Thyroid gland (tissue), 4 donors: ENCODE measurements at regions not wholly inside any gene's neighbourhood (a gene's known extent, or its start where the extent isn't known, plus 50 kb on each side); places are given as distances from the start of the nearest gene placed in this dataset.

Experiments
- DNase-seq, 2 donors: peaks; one replicate each; pipeline ENCODE4 v3.0.0-alpha.2; 2019
- H3K27ac ChIP-seq, 3 donors: fragments of 200-600 bp; sonication (generic); 1 replicate in 2 of 3; 2 replicates in 1 of 3; pipeline ENCODE4 v1.5.1; 2016 to 2019; ENCODE audit warnings: mild to moderate bottlenecking in 1 of 3, moderate library complexity in 1 of 3
- H3K27me3 ChIP-seq: fragments of 200-600 bp; sonication (generic); one replicate; pipeline ENCODE4 v1.5.1; 2019
- H3K36me3 ChIP-seq, 2 donors: fragments of 200-600 bp; sonication (generic); one replicate each; pipeline ENCODE4 v1.5.1; 2016 to 2019
- H3K4me1 ChIP-seq, 2 donors: fragments of 200-600 bp; sonication (generic); one replicate each; pipeline ENCODE4 v1.5.1; 2017 to 2019
- H3K4me3 ChIP-seq, 3 donors: fragments of 200-600 bp; sonication (generic); replicated peaks in 1 of 3; 1 replicate in 2 of 3; 2 replicates in 1 of 3; pipeline ENCODE4 v1.5.1; 2016; ENCODE audit warnings: mild to moderate bottlenecking in 1 of 3
- H3K9me3 ChIP-seq: fragments of 200-600 bp; sonication (generic); one replicate; pipeline ENCODE4 v1.5.1; 2017
- CTCF ChIP-seq, 6 experiments: fragments of 200-600 bp in 3 of 6; fragments of 450-650 bp in 3 of 6; sonication (generic) in 3 of 6; IDR thresholded peaks; one replicate each; pipeline ENCODE4 v1.5.1; 2016 to 2019; ENCODE audit warnings: antibody characterized with exemption in 6 of 6, mild to moderate bottlenecking in 2 of 6, inconsistent platforms in 1 of 6, moderate library complexity in 1 of 6
- POLR2A ChIP-seq, 2 donors: fragments of 450-650 bp; IDR thresholded peaks; one replicate each; pipeline ENCODE4 v1.6.1; 2017; ENCODE audit warnings: antibody characterized with exemption in 2 of 2, mild to moderate bottlenecking in 2 of 2, moderate library complexity in 1 of 2
- WGBS, 2 donors: methylation state at CpG; one replicate each; pipeline ENCODE4 v1.1.5; 2017; 5-methylcytosine and 5-hydroxymethylcytosine counted together
- intact Hi-C: fragments of 100-400 bp; cut with DNase I; formaldehyde crosslinking; loops from one replicate; pipeline ENCODE4 v1.15.1; 2023

GRCh38 chr3:55373423-55373822 is 113.7 kb downstream of the WNT5A start:
- WGBS, 2 donors: 94 to 95% methylated on average over 5 of the region's 5 CpGs
- DNase-seq: no peak
- Histone ChIP-seq H3K4me3 (no peak overlapping the region), H3K36me3 (no peaks in the 10 kb centered on the region), H3K27me3 (no peaks in the 10 kb centered on the region), H3K4me1 (no peaks in the 10 kb centered on the region), H3K27ac (no peak overlapping the region), H3K9me3 (no peaks in the 10 kb centered on the region)
- TF ChIP-seq CTCF (IDR thresholded peaks at IDR 0.05): no peak
- TF ChIP-seq POLR2A (IDR thresholded peaks at IDR 0.05): no peak
- intact Hi-C loops: no loop called here

DNA sequence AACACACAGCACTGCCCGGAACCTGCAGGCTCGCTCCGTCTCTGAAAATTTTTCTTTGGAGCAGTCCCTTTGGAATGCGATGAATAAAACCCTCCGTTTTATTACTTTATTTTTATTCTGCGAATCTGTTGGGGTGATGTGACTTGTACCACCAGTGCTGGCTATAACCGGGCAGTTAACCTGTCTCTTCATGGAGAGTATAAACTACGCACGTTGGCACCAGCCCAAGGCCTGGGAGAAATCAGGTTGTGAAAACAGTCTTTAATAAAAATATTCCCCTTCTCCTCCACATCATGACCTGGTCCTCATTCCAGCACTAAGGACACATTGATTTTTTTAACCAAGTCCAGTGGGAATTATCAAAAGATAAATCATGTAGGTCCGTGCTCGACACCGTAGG is 116.8 kb downstream of the WNT5A start:
- Histone ChIP-seq H3K9me3 (no peaks in the 10 kb centered on the region), H3K4me1 (no peaks in the 10 kb centered on the region), H3K27me3 (no peaks in the 10 kb centered on the region), H3K27ac (no peak overlapping the region), H3K36me3 (no peaks in the 10 kb centered on the region), H3K4me3 (no peak overlapping the region)
- intact Hi-C loops: no loop called here
- DNase-seq: no peak
- WGBS, 2 donors: 81 to 84% methylated on average over 12 of the region's 12 CpGs
- no peak for TF ChIP-seq POLR2A (IDR thresholded peaks at IDR 0.05)
- no peak for TF ChIP-seq CTCF (IDR thresholded peaks at IDR 0.05)

GRCh38 chr3:55369141-55369847 is 117.8 kb downstream of the WNT5A start:
- H3K27me3 ChIP-seq: no peaks in the 10 kb centered on the region
- WGBS, 2 donors: 82 to 90% methylated on average over 10 of the region's 10 CpGs
- no peak for TF ChIP-seq CTCF (IDR thresholded peaks at IDR 0.05)
- TF ChIP-seq POLR2A (IDR thresholded peaks at IDR 0.05): no peak
- no peaks in the 10 kb centered on the region for H3K4me1 ChIP-seq
- H3K27ac ChIP-seq: no peak overlapping the region
- no peak for DNase-seq
- intact Hi-C loops: no loop called here
- no peak overlapping the region for H3K4me3 ChIP-seq
- H3K9me3 ChIP-seq: no peaks in the 10 kb centered on the region
- no peaks in the 10 kb centered on the region for H3K36me3 ChIP-seq

DNA sequence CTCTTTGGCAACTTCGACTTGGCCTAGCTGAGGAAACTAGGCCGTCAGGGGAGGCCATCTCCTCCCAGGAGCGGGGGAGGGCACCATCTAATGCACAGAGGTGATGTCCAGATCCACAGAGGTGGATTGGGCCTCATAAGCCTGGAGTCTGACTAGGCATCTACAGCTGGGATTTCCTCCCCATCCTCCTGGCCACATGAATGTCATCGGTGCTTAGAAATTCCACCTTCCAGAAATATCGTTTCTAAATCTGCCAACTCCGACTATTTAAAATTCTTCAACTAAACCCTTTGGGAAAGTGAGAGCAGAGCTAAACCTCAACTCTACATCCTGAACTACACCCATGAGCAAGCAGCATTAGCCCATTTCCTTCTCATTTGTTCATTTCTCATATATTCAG is 118.7 kb downstream of the WNT5A start:
- TF ChIP-seq POLR2A (IDR thresholded peaks at IDR 0.05) (no peak), CTCF (IDR thresholded peaks at IDR 0.05) (no peak)
- H3K27ac ChIP-seq: no peak overlapping the region

GRCh38 chr3:55367384-55367783 is 119.7 kb downstream of the WNT5A start:
- no peaks in the 10 kb centered on the region for H3K27me3 ChIP-seq
- intact Hi-C loops: no loop called here
- H3K27ac ChIP-seq: no peak overlapping the region
- no peaks in the 10 kb centered on the region for H3K4me1 ChIP-seq
- H3K4me3 ChIP-seq: no peak overlapping the region
- no peaks in the 10 kb centered on the region for H3K9me3 ChIP-seq
- no peak for DNase-seq
- WGBS, 2 donors: 37 to 48% methylated on average over 2 of the region's 2 CpGs
- no peak for TF ChIP-seq CTCF (IDR thresholded peaks at IDR 0.05)
- TF ChIP-seq POLR2A (IDR thresholded peaks at IDR 0.05): no peak
- no peaks in the 10 kb centered on the region for H3K36me3 ChIP-seq

More for the DNA sequence above, 118.7 kb downstream of the WNT5A start:
- no peaks in the 10 kb centered on the region for H3K4me1 ChIP-seq
- DNase-seq: no peak
- H3K9me3 ChIP-seq: no peaks in the 10 kb centered on the region
- 81 to 91% methylated on average over 6 of the region's 6 CpGs for WGBS, 2 donors
- H3K27me3 ChIP-seq: no peaks in the 10 kb centered on the region
- H3K4me3 ChIP-seq: no peak overlapping the region
- H3K36me3 ChIP-seq: no peaks in the 10 kb centered on the region
- intact Hi-C loops: no loop called here
